ENCODE measurements at regions not wholly inside any gene's neighbourhood (a gene's known extent, or its start where the extent isn't known, plus 50 kb on each side); places are given as distances from the start of the nearest gene placed in this dataset.

GRCh38 chr11:134864233-134864967 is 452.4 kb upstream of the B3GAT1 start:
- TF ChIP-seq CTCF (IDR thresholded peaks at IDR 0.05): no peak
- no peak for TF ChIP-seq POLR2A (IDR thresholded peaks at IDR 0.05)

Data from uterus (tissue), 2 donors.